Stomach (tissue), 4 donors: ENCODE measurements at regions not wholly inside any gene's neighbourhood (a gene's known extent, or its start where the extent isn't known, plus 50 kb on each side); places are given as distances from the start of the nearest gene placed in this dataset.

Experiments used
- CTCF ChIP-seq, 7 experiments: fragments of 450-650 bp in 4 of 7; fragments of 200-600 bp in 3 of 7; sonication (generic) in 3 of 7; IDR thresholded peaks; one replicate each; pipeline ENCODE4 v1.5.1; 2016 to 2019; ENCODE audit warnings: antibody characterized with exemption in 7 of 7, control low read depth in 2 of 7, mild to moderate bottlenecking in 1 of 7
- EP300 ChIP-seq: sonication (generic); formaldehyde crosslinking; IDR thresholded peaks from one replicate; pipeline ENCODE4 v1.6.1; 2017; ENCODE audit warnings: antibody characterized with exemption

GRCh38 chr16:51872524-51872923 lies 674.4 kb downstream of the TOX3 start:
- TF ChIP-seq EP300 (no peak), CTCF (IDR thresholded peaks at IDR 0.05) (no peak)
